ENCODE measurements at regions not wholly inside any gene's neighbourhood (a gene's known extent, or its start where the extent isn't known, plus 50 kb on each side); places are given as distances from the start of the nearest gene placed in this dataset.

DNA sequence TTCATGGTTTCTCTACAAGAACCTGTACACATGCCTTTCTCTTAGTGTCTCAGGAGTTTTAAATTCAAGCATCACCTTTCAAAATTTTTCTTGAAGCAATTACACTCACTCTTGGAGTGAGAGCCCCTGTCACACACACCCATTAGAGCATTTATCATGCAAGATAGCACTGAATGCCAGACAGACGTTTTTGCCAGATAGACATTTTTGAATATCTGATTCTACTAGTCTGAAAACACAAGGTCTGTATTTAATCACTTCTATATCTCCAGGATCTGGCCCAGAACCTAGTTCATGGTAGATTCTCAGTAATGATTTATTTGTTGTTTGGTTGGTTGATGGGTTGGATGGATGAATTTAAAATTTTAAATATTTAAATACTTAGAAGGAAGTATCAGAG lies 60.9 kb upstream of the PDE1C start:
- no peak for DNase-seq

DNA sequence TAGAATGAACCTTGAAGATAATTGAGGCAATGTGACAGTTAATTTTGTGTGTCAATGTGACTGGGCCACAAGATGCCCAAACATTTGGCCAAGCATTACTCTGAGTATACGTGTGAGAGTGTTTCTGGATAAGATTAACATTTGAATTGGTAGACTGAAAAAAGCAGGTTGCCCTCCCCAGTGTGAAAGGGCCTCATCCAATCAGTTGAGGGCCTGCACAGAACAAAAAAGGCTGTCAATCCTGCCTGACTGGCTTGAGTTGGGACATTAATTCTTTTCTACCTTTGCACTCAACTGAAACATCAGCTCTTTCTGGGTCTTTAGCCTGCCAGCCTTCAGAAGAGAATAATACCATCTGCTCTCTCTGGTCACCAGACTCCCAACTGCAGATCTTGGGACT lies 56.6 kb upstream of the PDE1C start:
- DNase-seq = no peak

Measured in right hindlimb (tissue), 1 donor.